Lower leg skin (tissue), 4 donors: ENCODE measurements at regions not wholly inside any gene's neighbourhood (a gene's known extent, or its start where the extent isn't known, plus 50 kb on each side); places are given as distances from the start of the nearest gene placed in this dataset.
"Not testable (repeated sequence)": the region's sequence is repeated elsewhere in the genome, so short reads cannot be mapped to it uniquely, and the experiment has no call there.

Experiments used
- DNase-seq, 2 donors: peaks; one replicate each; pipeline ENCODE4 v3.0.0-alpha.2; 2019; ENCODE audit warnings: low spot score in 2 of 2
- H3K4me3 ChIP-seq: fragments of 200-600 bp; sonication (generic); 2 replicates; pipeline ENCODE4 v1.5.1; 2017; ENCODE audit warnings: mild to moderate bottlenecking, low read depth; ENCODE audit not compliant: poor library complexity, severe bottlenecking
- CTCF ChIP-seq, 3 donors: fragments of 450-650 bp; IDR thresholded peaks; one replicate each; pipeline ENCODE4 v1.5.1; 2016; ENCODE audit warnings: antibody characterized with exemption in 3 of 3, mild to moderate bottlenecking in 3 of 3, moderate library complexity in 2 of 3
- POLR2A ChIP-seq, 2 donors: fragments of 450-650 bp; IDR thresholded peaks; one replicate each; pipeline ENCODE4 v1.6.1; 2016 to 2017; ENCODE audit warnings: antibody characterized with exemption in 2 of 2, mild to moderate bottlenecking in 1 of 2, moderate library complexity in 1 of 2
- WGBS, 2 donors: methylation state at CpG; one replicate each; pipeline ENCODE4 v1.1.5; 2018; 5-methylcytosine and 5-hydroxymethylcytosine counted together
- intact Hi-C: fragments of 100-400 bp; cut with DNase I; formaldehyde crosslinking; loops from one replicate; pipeline ENCODE4 v1.15.0; 2023; ENCODE audit warnings: low total_unique reads

GRCh38 chr2:185255566-185255965, 483.0 kb upstream of the FSIP2 start:
- WGBS, 2 donors: 35 to 43% methylated on average over 1 of the region's 1 CpG
- no peak overlapping the region for H3K4me3 ChIP-seq
- intact Hi-C loops: no loop called here
- no peak for DNase-seq
- TF ChIP-seq POLR2A (IDR thresholded peaks at IDR 0.05) (no peak), CTCF (IDR thresholded peaks at IDR 0.05) (no peak)

- H3K4me3 ChIP-seq: no peak overlapping the region
- no peak for TF ChIP-seq POLR2A (IDR thresholded peaks at IDR 0.05)
- TF ChIP-seq CTCF (IDR thresholded peaks at IDR 0.05): no peak
- intact Hi-C loops: no loop called here
- DNase-seq: no peak
- WGBS, 2 donors: 60 to 70% methylated on average over 1 of the region's 1 CpG
Observed at GRCh38 chr2:185265747-185266146, 472.9 kb upstream of the FSIP2 start.

GRCh38 chr2:185268651-185269050, 470.0 kb upstream of the FSIP2 start:
- no peak for DNase-seq
- H3K4me3 ChIP-seq: no peak overlapping the region
- TF ChIP-seq POLR2A (IDR thresholded peaks at IDR 0.05) (no peak), CTCF (IDR thresholded peaks at IDR 0.05) (no peak)
- 86 to 87% methylated on average over 3 of the region's 3 CpGs for WGBS, 2 donors
- intact Hi-C loops: no loop called here

GRCh38 chr2:185274718-185275484, 463.7 kb upstream of the FSIP2 start:
- intact Hi-C loops: no loop called here
- H3K4me3 ChIP-seq: no peak overlapping the region
- TF ChIP-seq CTCF (IDR thresholded peaks at IDR 0.05): no peak
- TF ChIP-seq POLR2A (IDR thresholded peaks at IDR 0.05): no peak
- DNase-seq: no peak
- 76 to 79% methylated on average over 4 of the region's 4 CpGs for WGBS, 2 donors

GRCh38 chr2:185275979-185276378, 462.6 kb upstream of the FSIP2 start:
- WGBS, 2 donors: 52 to 58% methylated on average over 3 of the region's 3 CpGs
- intact Hi-C loops, H3K4me3 ChIP-seq, DNase-seq: not testable (repeated sequence)

- 59 to 61% methylated on average over 2 of the region's 2 CpGs for WGBS, 2 donors
- TF ChIP-seq CTCF (IDR thresholded peaks at IDR 0.05) (no peak), POLR2A (IDR thresholded peaks at IDR 0.05) (no peak)
- intact Hi-C loops: no loop called here
Observed at GRCh38 chr2:185278761-185279160, 459.8 kb upstream of the FSIP2 start.

More at GRCh38 chr2:185278761-185279160, 459.8 kb upstream of the FSIP2 start:
- DNase-seq: no peak
- H3K4me3 ChIP-seq: no peak overlapping the region
